BE2C (cell line): ENCODE measurements at regions not wholly inside any gene's neighbourhood (a gene's known extent, or its start where the extent isn't known, plus 50 kb on each side); places are given as distances from the start of the nearest gene placed in this dataset.
"Not testable (repeated sequence)": the region's sequence is repeated elsewhere in the genome, so short reads cannot be mapped to it uniquely, and the experiment has no call there.

Source experiments
- DNase-seq: peaks from one replicate; pipeline ENCODE4 v3.0.0-alpha.2; 2020
- H3K27me3 ChIP-seq: fragments of 250-450 bp; sonication (Bioruptor Pico); 2 replicates; pipeline ENCODE4 v1.5.1; 2020; ENCODE audit warnings: mild to moderate bottlenecking
- H3K36me3 ChIP-seq: fragments of 250-450 bp; sonication (Bioruptor Pico); 2 replicates; pipeline ENCODE4 v1.5.1; 2020; ENCODE audit warnings: mild to moderate bottlenecking
- H3K4me1 ChIP-seq: fragments of 250-450 bp; sonication (Bioruptor Pico); 2 replicates; pipeline ENCODE4 v1.5.1; 2020
- H3K4me3 ChIP-seq: 2 replicates; pipeline ENCODE4 v1.5.1; 2011; ENCODE audit warnings: low read depth, low read length
- H3K9me3 ChIP-seq: fragments of 250-450 bp; sonication (Bioruptor Pico); 2 replicates; pipeline ENCODE4 v1.5.1; 2020
- TF ChIP-seq, protein P1 (sequence below): IDR thresholded peaks from 2 replicates; pipeline ENCODE4 v1.5.1; 2012; ENCODE audit warnings: mild to moderate bottlenecking, low read depth, low read length

DNA sequence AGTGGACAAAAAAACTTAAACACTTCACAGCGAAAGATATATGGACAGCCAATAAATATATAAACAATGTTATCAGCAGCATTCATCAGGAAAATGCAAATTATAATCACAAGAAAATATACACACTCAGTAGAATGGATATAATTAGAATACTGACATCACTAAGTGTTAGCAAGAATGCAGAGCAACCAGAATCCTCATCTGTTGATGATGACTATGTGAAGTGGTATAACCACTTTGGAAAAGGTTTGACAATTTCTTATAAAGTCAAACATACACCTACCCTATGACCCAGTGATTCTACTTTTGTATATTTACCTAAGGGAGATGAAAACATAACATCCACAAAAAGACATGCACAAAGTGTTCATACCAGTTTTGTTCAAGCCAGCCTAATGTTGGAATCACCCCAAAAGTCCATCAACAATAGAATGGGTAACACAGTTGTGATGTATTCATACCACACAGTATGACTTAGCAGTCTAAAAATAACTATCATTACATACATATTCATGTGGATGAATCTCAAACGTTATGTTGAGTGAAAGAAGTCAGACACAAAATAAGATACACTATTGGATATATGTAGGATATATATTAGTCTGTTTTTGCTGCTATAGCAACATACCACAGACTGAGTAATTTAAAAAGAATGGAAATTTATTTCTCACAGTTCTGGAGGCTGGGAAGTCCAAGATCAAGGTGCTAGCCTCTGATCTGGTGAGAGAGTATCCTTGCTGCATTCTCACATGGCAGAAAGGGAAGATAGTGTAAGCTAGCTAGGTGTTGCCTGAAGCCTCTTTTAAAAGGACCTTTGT, 148.8 kb upstream of the ADAMTSL1 start:
- no peaks in the 10 kb centered on the region for H3K36me3 ChIP-seq
- no peak for DNase-seq

DNA sequence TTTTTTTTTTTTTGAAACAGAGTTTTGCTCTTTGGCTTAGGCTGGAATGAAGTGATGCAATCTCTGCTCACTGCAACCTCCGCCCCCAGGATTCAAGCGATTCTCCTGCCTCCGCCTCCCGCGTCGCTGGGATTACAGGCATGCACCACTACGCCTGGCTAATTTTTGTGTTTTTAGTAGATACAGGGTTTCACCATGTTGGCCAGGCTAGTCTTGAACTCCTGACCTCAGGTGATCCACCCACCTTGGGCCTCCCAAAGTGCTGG, 148.3 kb upstream of the ADAMTSL1 start:
- not testable (repeated sequence) for DNase-seq, H3K27me3 ChIP-seq, H3K36me3 ChIP-seq, H3K9me3 ChIP-seq, H3K4me3 ChIP-seq, H3K4me1 ChIP-seq

More for the DNA sequence above, 148.8 kb upstream of the ADAMTSL1 start:
- Histone ChIP-seq H3K9me3 (no peaks in the 10 kb centered on the region), H3K4me3 (no peak overlapping the region), H3K27me3 (no peaks in the 10 kb centered on the region), H3K4me1 (no peaks in the 10 kb centered on the region)
- TF ChIP-seq, protein P1, sequence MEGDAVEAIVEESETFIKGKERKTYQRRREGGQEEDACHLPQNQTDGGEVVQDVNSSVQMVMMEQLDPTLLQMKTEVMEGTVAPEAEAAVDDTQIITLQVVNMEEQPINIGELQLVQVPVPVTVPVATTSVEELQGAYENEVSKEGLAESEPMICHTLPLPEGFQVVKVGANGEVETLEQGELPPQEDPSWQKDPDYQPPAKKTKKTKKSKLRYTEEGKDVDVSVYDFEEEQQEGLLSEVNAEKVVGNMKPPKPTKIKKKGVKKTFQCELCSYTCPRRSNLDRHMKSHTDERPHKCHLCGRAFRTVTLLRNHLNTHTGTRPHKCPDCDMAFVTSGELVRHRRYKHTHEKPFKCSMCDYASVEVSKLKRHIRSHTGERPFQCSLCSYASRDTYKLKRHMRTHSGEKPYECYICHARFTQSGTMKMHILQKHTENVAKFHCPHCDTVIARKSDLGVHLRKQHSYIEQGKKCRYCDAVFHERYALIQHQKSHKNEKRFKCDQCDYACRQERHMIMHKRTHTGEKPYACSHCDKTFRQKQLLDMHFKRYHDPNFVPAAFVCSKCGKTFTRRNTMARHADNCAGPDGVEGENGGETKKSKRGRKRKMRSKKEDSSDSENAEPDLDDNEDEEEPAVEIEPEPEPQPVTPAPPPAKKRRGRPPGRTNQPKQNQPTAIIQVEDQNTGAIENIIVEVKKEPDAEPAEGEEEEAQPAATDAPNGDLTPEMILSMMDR = no peak

DNA sequence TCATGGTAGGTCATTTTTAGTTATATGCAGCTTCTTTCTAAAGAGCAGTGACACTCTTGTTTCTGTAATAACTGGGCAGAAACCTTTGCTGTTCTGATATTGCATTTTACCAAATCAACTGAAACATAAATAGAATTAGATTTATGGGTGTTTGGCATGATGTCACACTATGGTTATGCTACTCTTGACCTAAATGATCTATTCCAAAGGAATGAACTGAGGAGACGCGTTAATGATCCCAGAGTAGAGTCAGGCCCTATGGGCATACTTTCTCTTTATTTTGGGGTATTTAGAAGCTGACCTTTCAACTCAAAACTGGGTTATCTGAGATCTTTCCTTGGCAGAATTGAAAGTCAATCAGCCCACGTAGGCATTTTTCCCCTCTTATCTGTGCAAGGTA, 146.8 kb upstream of the ADAMTSL1 start:
- TF ChIP-seq, protein P1 = no peak
- Histone ChIP-seq H3K36me3 (no peaks in the 10 kb centered on the region), H3K4me1 (no peaks in the 10 kb centered on the region), H3K4me3 (no peak overlapping the region), H3K27me3 (no peaks in the 10 kb centered on the region), H3K9me3 (no peaks in the 10 kb centered on the region)
- DNase-seq = no peak

DNA sequence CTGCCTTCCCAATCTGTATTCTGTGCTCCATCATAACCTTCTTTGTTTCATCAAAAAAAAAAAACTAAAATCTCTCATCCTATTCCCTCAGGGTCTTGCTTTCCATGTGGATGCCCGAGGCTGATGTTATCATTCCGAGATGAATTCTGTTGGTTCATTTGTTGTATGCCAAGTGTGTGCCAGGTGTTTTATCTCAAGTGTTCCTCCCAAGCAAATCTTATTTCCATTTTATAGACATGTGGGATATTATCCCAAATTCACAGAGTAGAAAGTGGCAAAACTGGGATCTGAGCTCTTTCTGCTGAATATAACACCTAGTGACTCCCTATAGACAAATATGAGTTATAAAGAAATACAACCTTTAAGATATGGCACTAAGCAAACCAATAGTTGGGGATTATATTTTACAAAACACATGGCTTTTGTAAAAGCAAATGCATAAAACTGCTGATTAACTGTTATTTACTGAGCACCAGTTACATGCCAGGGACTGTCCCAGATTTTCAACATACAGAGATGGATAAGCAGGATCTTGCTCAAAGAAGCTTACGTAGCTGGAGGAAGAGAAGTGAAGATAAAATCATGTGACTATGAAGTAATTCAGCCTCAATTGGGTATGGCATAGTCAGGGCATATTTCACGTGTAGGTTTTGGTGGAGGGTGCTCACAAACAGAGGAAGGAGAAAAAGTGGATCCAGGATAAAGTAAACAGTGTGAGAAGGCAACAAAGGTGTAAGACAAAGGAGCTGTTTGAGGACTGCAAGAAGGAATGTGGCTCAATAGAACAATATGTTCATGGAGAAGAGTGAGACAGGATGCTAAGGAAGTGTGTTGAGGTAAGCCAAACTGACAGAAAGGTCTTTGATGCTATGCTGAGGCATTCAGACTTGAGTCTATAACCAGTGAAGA, 143.3 kb upstream of the ADAMTSL1 start:
- no peaks in the 10 kb centered on the region for H3K27me3 ChIP-seq
- no peaks in the 10 kb centered on the region for H3K36me3 ChIP-seq
- H3K9me3 ChIP-seq = no peaks in the 10 kb centered on the region
- H3K4me1 ChIP-seq = no peaks in the 10 kb centered on the region
- TF ChIP-seq, protein P1 = no peak
- no peak for DNase-seq
- no peak overlapping the region for H3K4me3 ChIP-seq

DNA sequence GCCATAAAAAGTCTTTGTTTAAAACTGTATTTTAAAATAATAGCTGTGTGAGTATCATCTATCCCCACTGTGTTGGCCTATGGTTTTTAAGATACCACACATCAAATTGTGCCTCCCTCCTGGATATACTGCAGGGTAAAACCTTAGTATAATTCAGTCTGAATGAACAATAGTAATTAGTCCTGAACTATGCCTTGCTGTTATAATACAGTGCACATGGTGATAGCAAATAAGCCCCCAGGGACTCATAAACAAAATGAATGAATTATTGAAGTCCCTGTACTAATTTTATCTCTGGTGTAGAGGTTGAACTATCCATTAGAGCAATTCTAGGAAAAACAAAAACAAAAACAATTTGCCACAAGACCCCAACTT, 142.7 kb upstream of the ADAMTSL1 start:
- no peak for DNase-seq
- no peaks in the 10 kb centered on the region for H3K4me1 ChIP-seq
- TF ChIP-seq, protein P1 = no peak
- no peaks in the 10 kb centered on the region for H3K9me3 ChIP-seq
- no peak overlapping the region for H3K4me3 ChIP-seq
- H3K36me3 ChIP-seq = no peaks in the 10 kb centered on the region
- H3K27me3 ChIP-seq = no peaks in the 10 kb centered on the region

DNA sequence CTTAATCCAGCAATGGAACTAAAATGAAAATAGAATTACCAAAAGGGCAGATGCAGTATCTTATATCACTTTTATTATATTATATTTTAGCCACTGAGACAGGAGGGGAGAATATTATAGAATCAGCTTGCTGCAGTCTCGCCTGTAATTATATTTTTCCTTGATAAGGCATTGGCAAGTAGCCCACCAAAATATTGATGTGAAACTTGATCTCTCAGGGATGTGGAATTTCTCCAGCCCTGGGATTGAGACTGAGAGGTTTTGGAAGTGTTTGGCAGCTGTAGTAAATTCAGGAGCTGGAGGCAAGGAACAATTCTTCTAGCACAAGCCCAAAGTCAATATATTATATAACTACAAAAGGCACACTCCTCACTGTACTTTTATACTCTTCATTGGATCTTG, 142.1 kb upstream of the ADAMTSL1 start:
- Histone ChIP-seq H3K4me1 (no peaks in the 10 kb centered on the region), H3K36me3 (no peaks in the 10 kb centered on the region), H3K4me3 (no peak overlapping the region), H3K9me3 (no peaks in the 10 kb centered on the region), H3K27me3 (no peaks in the 10 kb centered on the region)
- TF ChIP-seq, protein P1 = no peak
- DNase-seq = no peak
